Keratinocyte (primary cell): ENCODE measurements at regions not wholly inside any gene's neighbourhood (a gene's known extent, or its start where the extent isn't known, plus 50 kb on each side); places are given as distances from the start of the nearest gene placed in this dataset.

ENCODE experiments used
- CTCF ChIP-seq, 3 experiments: IDR thresholded peaks in 1 of 3; conservative IDR thresholded peaks in 1 of 3; optimal IDR thresholded peaks in 1 of 3; 2 replicates in 2 of 3; 3 replicates in 1 of 3; pipeline versions ENCODE3 to v1.5.1; 2011; ENCODE audit warnings: low read length in 3 of 3, mild to moderate bottlenecking in 3 of 3, moderate library complexity in 2 of 3, control low read depth in 1 of 3, inconsistent platforms in 1 of 3; ENCODE audit not compliant: insufficient read depth in 2 of 3; ENCODE audit errors: extremely low read depth in 1 of 3
- EZH2 ChIP-seq: IDR thresholded peaks from one replicate; pipeline ENCODE4 v1.6.1; 2012; ENCODE audit warnings: inconsistent platforms, mild to moderate bottlenecking, low read length, moderate library complexity

GRCh38 chr11:10911907-10912306 is 54.1 kb upstream of the ZBED5 start:
- TF ChIP-seq CTCF (optimal IDR thresholded peaks at IDR 0.05 in 1 of 3, IDR thresholded peaks at IDR 0.05 in 1 of 3, conservative IDR thresholded peaks at IDR 0.05 in 1 of 3; ENCODE audit: extremely low read depth in 1 of 3, insufficient read depth in 2 of 3, low read length in 3 of 3) = no peak
- no peak for TF ChIP-seq EZH2
